Loucy (cell line): ENCODE measurements at regions not wholly inside any gene's neighbourhood (a gene's known extent, or its start where the extent isn't known, plus 50 kb on each side); places are given as distances from the start of the nearest gene placed in this dataset.

Experiments
- EZH2phosphoT487 ChIP-seq: fragments of 200-600 bp; IDR thresholded peaks from 2 replicates; pipeline ENCODE4 v1.6.1; 2018; ENCODE audit warnings: antibody characterized with exemption, mild to moderate bottlenecking, moderate library complexity, borderline replicate concordance
- TF ChIP-seq, protein P1 (sequence below): fragments of 200-600 bp; sonication (generic); conservative IDR thresholded peaks from 2 replicates; pipeline ENCODE4 v1.5.1; 2014; ENCODE audit warnings: mild to moderate bottlenecking, antibody characterized with exemption, low read length

DNA sequence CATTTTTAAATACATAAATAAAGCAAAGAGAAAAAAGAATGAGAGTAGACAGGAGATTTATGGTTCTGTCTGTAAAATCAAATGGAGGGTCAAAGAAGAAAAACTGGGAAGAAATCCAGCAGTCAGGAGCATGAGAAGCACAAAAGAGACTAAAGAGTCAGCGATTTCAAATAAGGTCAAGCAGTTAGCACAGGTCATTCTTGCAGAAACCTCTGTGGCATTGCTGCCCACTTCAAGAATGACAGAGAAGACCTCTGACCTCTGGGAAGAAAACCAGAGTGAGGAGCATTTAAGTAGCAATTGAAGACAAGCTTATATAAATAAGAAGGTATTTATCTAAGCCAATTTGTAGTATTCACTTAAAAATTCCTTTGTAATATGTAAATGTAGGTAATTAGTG lies 172.0 kb upstream of the SPOPL start:
- TF ChIP-seq, protein P1, sequence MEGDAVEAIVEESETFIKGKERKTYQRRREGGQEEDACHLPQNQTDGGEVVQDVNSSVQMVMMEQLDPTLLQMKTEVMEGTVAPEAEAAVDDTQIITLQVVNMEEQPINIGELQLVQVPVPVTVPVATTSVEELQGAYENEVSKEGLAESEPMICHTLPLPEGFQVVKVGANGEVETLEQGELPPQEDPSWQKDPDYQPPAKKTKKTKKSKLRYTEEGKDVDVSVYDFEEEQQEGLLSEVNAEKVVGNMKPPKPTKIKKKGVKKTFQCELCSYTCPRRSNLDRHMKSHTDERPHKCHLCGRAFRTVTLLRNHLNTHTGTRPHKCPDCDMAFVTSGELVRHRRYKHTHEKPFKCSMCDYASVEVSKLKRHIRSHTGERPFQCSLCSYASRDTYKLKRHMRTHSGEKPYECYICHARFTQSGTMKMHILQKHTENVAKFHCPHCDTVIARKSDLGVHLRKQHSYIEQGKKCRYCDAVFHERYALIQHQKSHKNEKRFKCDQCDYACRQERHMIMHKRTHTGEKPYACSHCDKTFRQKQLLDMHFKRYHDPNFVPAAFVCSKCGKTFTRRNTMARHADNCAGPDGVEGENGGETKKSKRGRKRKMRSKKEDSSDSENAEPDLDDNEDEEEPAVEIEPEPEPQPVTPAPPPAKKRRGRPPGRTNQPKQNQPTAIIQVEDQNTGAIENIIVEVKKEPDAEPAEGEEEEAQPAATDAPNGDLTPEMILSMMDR: no peak
- TF ChIP-seq EZH2phosphoT487: no peak
